Aorta (tissue), 5 donors: ENCODE measurements at regions not wholly inside any gene's neighbourhood (a gene's known extent, or its start where the extent isn't known, plus 50 kb on each side); places are given as distances from the start of the nearest gene placed in this dataset.
A peak's percentile ranks its signal among the peaks of the same experiment; 100 is the strongest.
"Not testable (repeated sequence)": the region's sequence is repeated elsewhere in the genome, so short reads cannot be mapped to it uniquely, and the experiment has no call there.

Experiments
- ATAC-seq: fragments of 200-7000 bp; cut with Tn5 transposase; one replicate; pipeline ENCODE4 v1.9.1; 2022; ENCODE audit warnings: moderate library complexity; ENCODE audit not compliant: low FRiP score
- DNase-seq, 2 donors: peaks; one replicate each; pipeline ENCODE4 v3.0.0-alpha.2; 2020
- H3K27ac ChIP-seq, 2 donors: one replicate each; pipeline ENCODE4 v1.5.1; 2013; ENCODE audit warnings: low read length in 2 of 2, mild to moderate bottlenecking in 2 of 2, moderate library complexity in 2 of 2, control low read depth in 1 of 2, inconsistent platforms in 1 of 2, low read depth in 1 of 2
- H3K27me3 ChIP-seq, 2 donors: one replicate each; pipeline ENCODE4 v1.6.1; 2013; ENCODE audit warnings: control low read depth in 1 of 2, low read length in 1 of 2, mild to moderate bottlenecking in 1 of 2, moderate library complexity in 1 of 2; ENCODE audit not compliant: insufficient read depth in 2 of 2, control insufficient read depth in 1 of 2
- H3K36me3 ChIP-seq, 2 donors: one replicate each; pipeline ENCODE4 v1.6.1; 2013; ENCODE audit warnings: control low read depth in 1 of 2, low read length in 1 of 2, mild to moderate bottlenecking in 1 of 2; ENCODE audit not compliant: insufficient read depth in 2 of 2, control insufficient read depth in 1 of 2
- H3K4me1 ChIP-seq, 2 donors: one replicate each; pipeline ENCODE4 v1.6.1; 2013; ENCODE audit warnings: low read length in 2 of 2, control low read depth in 1 of 2, mild to moderate bottlenecking in 1 of 2, moderate library complexity in 1 of 2; ENCODE audit not compliant: insufficient read depth in 2 of 2, control insufficient read depth in 1 of 2
- H3K4me3 ChIP-seq, 2 donors: one replicate each; pipeline ENCODE4 v1.5.1; 2013; ENCODE audit warnings: low read length in 2 of 2, control low read depth in 1 of 2, mild to moderate bottlenecking in 1 of 2
- H3K9me3 ChIP-seq: one replicate; pipeline ENCODE4 v1.6.1; 2013; ENCODE audit warnings: mild to moderate bottlenecking, low read length; ENCODE audit not compliant: control insufficient read depth
- WGBS, 2 donors: extraction: QIAGEN DNeasy Blood & Tissue Kit; methylation state at CpG; one replicate each; pipeline ENCODE4 v1.1.7; 2013; 5-methylcytosine and 5-hydroxymethylcytosine counted together
- intact Hi-C, 2 donors: fragments of 100-400 bp; cut with DNase I; formaldehyde crosslinking; loops; one replicate each; pipeline versions ENCODE4 v1.14.2 to v1.15.0; 2022
- donor health status: healthy with polysubstance abuse.
- donor health status: Bipolar disorder and iron deficiency.
- donor health status: DM: no; HTN: no; CAD: no.
- donor health status: DM: no; HTN: no; CAD: no.
- donor health status: DM: yes; HTN: yes; CAD: no.

DNA sequence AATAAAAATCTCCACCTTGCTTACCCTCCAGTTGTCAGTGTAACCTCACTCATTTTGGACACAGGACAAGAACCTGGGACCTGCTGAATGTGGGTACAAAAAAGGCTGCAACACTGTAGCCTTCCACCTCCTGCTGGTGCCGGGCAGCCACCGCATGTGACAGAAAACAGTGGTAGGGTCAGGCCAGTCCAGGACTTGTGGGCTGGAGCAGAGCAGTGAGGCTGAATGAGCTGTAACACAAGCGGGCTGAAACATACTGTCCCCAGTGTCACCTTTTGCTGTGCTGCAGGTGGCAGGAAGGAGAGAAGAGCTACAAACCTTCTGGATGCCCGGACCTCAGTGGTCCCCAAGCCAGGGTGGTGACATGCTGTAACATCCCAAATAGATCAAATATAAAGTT lies 465.4 kb upstream of the FOXG1 start:
- H3K27ac ChIP-seq, result no peak overlapping the region
- DNase-seq, result peak in 1 of 2 donors; percentile 30
- H3K4me3 ChIP-seq, result no peak overlapping the region
- no peaks in the 10 kb centered on the region for H3K9me3 ChIP-seq
- ATAC-seq, result no peak
- WGBS, 2 donors, result 93 to 97% methylated on average over 4 of the region's 4 CpGs
- intact Hi-C loops, result no loop called here
- H3K36me3 ChIP-seq, result no peaks in the 10 kb centered on the region
- H3K27me3 ChIP-seq, result no peaks in the 10 kb centered on the region
- H3K4me1 ChIP-seq, result no peaks in the 10 kb centered on the region

DNA sequence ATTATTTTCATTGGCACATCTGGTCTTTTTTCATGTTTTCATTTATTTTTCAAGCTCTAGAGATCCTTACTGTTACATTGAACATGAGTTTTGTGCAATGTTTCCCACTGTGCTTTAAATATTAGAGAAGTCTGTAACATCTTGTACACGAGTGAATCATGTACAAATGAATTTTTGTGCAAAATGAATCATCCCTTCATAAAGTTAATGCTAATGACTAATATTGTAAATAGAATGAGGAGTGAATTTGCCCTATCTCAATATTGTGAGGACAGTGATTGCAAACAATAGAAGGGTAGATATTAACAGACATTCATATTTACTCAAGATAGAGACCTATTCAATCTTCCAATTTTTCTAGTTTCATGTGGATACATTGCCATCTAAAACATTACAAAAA lies 463.3 kb upstream of the FOXG1 start:
- Histone ChIP-seq H3K4me3 (no peak overlapping the region), H3K27me3 (no peaks in the 10 kb centered on the region), H3K27ac (no peak overlapping the region), H3K36me3 (no peaks in the 10 kb centered on the region), H3K4me1 (no peaks in the 10 kb centered on the region), H3K9me3 (no peaks in the 10 kb centered on the region)
- intact Hi-C loops, result no loop called here
- ATAC-seq (no peak), DNase-seq (no peak)
- WGBS, 2 donors, result 50 to 55% methylated on average over 1 of the region's 1 CpG

DNA sequence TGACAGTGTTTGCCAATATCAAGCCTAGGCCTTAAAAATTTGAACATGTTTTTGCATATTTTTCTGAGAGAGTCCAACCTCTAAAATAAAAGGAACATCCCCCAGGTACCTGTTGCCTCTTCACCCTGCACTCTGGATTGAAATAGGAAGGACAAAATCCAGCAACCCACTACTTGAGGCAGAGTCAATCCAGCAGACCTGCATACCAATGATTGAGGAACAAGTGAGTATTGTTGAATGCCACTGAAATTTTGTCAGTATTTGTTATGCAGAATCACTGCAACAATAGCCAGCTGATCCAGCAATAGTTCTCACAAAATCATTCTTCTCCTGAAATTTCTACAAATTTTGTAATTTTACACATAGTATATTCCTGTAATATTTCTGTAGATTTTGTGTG lies 460.6 kb upstream of the FOXG1 start:
- intact Hi-C loops, result no loop called here
- no peak overlapping the region for H3K4me3 ChIP-seq
- H3K9me3 ChIP-seq, result no peaks in the 10 kb centered on the region
- no peaks in the 10 kb centered on the region for H3K4me1 ChIP-seq
- H3K36me3 ChIP-seq, result no peaks in the 10 kb centered on the region
- ATAC-seq (no peak), DNase-seq (no peak)
- no peak overlapping the region for H3K27ac ChIP-seq
- H3K27me3 ChIP-seq, result no peaks in the 10 kb centered on the region

DNA sequence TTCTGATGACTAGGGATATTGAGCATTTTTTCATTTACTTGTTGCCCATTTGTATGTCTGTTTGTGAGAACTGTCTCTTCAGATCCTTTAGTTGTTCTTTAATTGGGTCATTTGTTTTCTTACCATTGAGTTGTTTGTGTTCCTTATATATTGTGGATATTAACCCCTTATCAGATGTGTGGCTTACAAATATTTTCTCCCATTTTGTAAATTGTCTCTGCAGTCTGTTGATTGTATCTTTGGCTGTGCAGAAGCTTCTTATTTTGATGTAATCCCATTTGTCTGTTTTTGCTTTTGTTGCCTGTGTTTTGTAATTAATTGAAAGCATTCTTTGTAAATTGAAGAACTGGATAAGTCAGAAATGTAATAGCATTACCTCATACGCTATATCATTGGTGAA lies 459.1 kb upstream of the FOXG1 start:
- H3K4me3 ChIP-seq, result no peak overlapping the region
- ATAC-seq, result no peak
- no peaks in the 10 kb centered on the region for H3K36me3 ChIP-seq
- WGBS, 2 donors, result 59 to 73% methylated on average over 1 of the region's 1 CpG
- H3K27ac ChIP-seq, result no peak overlapping the region
- H3K4me1 ChIP-seq, result no peaks in the 10 kb centered on the region
- H3K9me3 ChIP-seq, result no peaks in the 10 kb centered on the region
- no peaks in the 10 kb centered on the region for H3K27me3 ChIP-seq
- DNase-seq, result no peak
- intact Hi-C loops, result no loop called here

DNA sequence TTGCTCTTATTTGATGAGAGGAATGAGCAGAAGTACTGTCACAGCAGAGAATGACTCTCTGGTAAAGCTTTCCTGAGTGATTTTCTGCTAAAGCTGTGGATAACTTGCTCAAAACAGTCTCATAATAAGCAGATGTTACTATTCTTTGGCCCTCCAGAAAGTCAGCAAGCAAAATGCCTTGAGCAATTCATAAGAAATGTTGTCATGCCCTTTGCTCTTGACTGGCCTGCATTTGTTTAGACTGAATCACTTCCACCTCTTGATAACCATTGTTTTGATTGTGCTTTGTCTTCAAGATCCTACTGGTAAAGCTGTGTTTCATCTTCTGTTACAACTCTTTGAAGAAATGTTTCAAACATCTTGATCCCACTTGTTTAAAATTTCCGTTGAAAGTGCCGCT lies 457.9 kb upstream of the FOXG1 start:
- no peak overlapping the region for H3K27ac ChIP-seq
- no peaks in the 10 kb centered on the region for H3K27me3 ChIP-seq
- H3K9me3 ChIP-seq, result no peaks in the 10 kb centered on the region
- no peak overlapping the region for H3K4me3 ChIP-seq
- H3K36me3 ChIP-seq, result no peaks in the 10 kb centered on the region
- no peaks in the 10 kb centered on the region for H3K4me1 ChIP-seq
- DNase-seq (no peak), ATAC-seq (no peak)
- intact Hi-C loops, result no loop called here
- 74 to 86% methylated on average over 2 of the region's 2 CpGs for WGBS, 2 donors

DNA sequence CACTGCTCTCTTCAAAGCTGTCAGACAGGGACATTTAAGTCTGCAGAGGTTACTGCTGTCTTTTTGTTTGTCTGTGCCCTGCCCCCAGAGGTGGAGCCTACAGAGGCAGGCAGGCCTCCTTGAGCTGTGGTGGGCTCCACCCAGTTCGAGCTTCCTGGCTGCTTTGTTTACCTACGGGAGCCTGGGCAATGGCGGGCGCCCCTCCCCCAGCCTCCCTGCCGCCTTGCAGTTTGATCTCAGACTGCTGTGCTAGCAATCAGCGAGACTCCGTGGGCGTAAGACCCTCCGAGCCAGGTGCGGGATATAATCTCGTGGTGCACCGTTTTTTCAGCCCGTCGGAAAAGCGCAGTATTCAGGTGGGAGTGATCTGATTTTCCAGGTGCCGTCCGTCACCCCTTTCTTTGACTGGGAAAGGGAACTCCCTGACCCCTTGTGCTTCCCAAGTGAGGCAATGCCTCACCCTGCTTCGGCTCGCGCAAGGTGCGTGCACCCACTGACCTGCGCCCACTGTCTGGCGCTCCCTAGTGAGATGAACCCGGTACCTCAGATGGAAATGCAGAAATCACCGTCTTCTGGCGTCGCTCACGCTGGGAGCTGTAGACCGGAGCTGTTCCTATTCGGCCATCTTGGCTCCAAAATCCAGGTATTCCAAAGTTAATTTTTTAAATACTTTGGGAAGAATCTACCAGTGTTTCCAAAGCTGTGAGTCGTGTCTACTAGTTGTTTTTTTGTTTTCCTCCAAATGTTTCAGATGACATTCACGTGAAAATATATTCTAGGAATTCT lies 448.5 kb upstream of the FOXG1 start:
- WGBS, 2 donors, result 89 to 90% methylated on average over 32 of the region's 32 CpGs
- H3K4me3 ChIP-seq, H3K36me3 ChIP-seq, intact Hi-C loops, DNase-seq, H3K27me3 ChIP-seq, H3K27ac ChIP-seq, H3K4me1 ChIP-seq, H3K9me3 ChIP-seq, ATAC-seq: not testable (repeated sequence)

DNA sequence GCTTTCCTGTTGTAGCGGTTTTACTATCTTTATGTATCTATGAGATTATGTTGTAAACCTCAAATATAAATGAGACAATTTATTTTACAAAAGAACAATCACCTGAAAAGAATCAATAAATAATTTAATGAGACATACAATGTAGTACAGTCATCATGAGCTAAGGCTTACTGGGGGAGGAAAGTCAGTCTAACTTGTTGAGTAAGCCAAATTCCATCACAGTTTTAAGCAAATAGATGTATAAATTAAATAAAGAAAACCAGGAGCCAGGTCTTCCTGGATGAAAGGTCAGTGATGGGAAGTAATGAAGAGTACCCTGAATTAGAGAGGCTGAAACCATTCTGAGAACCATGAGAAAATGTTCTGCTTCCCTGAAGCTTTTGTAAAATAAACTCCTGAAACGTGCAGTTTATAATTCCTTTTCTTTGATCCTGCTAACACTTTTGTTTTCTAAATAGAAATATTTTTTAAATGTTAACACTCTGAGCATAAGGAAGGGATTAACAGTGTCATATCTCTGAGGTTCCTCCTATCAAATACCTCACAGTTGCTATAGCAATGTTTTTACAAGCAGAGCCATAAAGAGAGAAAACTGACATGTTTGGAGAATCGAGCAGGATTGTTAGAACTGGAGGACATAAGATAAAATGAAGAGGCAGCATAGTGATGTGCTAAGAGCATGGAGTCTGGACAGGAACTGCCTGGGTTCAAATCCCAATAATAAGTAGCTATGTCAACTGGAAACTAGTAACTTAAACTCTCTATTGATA lies 444.9 kb upstream of the FOXG1 start:
- Histone ChIP-seq H3K27ac (no peak overlapping the region), H3K9me3 (no peaks in the 10 kb centered on the region), H3K36me3 (no peaks in the 10 kb centered on the region), H3K4me3 (no peak overlapping the region), H3K4me1 (no peaks in the 10 kb centered on the region), H3K27me3 (no peaks in the 10 kb centered on the region)
- WGBS, 2 donors, result 33 to 36% methylated on average over 3 of the region's 3 CpGs
- intact Hi-C loops, result no loop called here
- DNase-seq (no peak), ATAC-seq (no peak)

DNA sequence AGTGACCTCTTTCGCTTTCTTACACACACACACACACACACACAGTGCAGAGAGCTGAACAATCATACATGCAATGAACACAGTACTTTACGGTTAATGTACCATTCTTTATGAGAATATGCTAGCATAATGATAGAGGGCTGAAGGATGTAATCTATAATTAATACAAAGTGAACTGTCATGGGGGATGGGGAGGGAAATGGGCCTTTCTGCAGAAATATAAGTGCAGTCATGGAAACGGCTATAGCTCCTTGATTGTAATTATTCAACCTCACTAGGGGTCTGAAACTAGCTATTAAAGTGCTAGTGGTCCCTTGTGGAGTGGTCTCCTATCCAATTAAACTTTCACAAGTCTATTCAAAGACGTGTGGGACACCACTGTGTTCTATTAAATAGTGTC lies 443.2 kb upstream of the FOXG1 start:
- no peak overlapping the region for H3K27ac ChIP-seq
- no peaks in the 10 kb centered on the region for H3K4me1 ChIP-seq
- H3K4me3 ChIP-seq, result no peak overlapping the region
- 40 to 50% methylated on average over 4 of the region's 4 CpGs for whole genome bisulfite sequencing, 2 donors
- ATAC-seq (no peak), DNase-seq (no peak)
- H3K27me3 ChIP-seq, result no peaks in the 10 kb centered on the region
- H3K36me3 ChIP-seq, result no peaks in the 10 kb centered on the region
- intact Hi-C loops, result no loop called here
- no peaks in the 10 kb centered on the region for H3K9me3 ChIP-seq
